Smooth muscle cell (in vitro differentiated cells): ENCODE measurements at regions not wholly inside any gene's neighbourhood (a gene's known extent, or its start where the extent isn't known, plus 50 kb on each side); places are given as distances from the start of the nearest gene placed in this dataset.

Source experiments
- DNase-seq: peaks from one replicate; lab custom pipeline; 2025; ENCODE audit not compliant: unreplicated experiment; lab: John Stamatoyannopoulos, UW
- H2AFZ ChIP-seq: fragments of 200-600 bp; sonication (generic); 2 replicates; pipeline ENCODE4 v1.6.0; 2016; ENCODE audit warnings: antibody characterized with exemption, low read depth, mild to moderate bottlenecking
- H3F3A ChIP-seq: fragments of 200-600 bp; sonication (generic); 2 replicates; pipeline ENCODE4 v1.6.0; 2017; ENCODE audit warnings: antibody characterized with exemption, low read depth
- H3K27ac ChIP-seq: fragments of 200-600 bp; sonication (generic); 2 replicates; pipeline ENCODE4 v1.5.1; 2016; ENCODE audit warnings: low read depth, mild to moderate bottlenecking
- H3K27me3 ChIP-seq: fragments of 200-600 bp; sonication (generic); 2 replicates; pipeline ENCODE4 v1.6.1; 2016; ENCODE audit warnings: low read depth, mild to moderate bottlenecking
- H3K36me3 ChIP-seq: fragments of 200-600 bp; sonication (generic); 2 replicates; pipeline ENCODE4 v1.5.1; 2016; ENCODE audit warnings: low read depth
- H3K4me1 ChIP-seq: fragments of 200-600 bp; sonication (generic); 2 replicates; pipeline ENCODE4 v1.5.1; 2016; ENCODE audit warnings: low read depth
- H3K4me2 ChIP-seq: fragments of 200-600 bp; sonication (generic); 2 replicates; pipeline ENCODE4 v1.6.0; 2016; ENCODE audit warnings: mild to moderate bottlenecking
- H3K4me3 ChIP-seq: fragments of 200-600 bp; sonication (generic); 2 replicates; pipeline ENCODE4 v1.5.1; 2016; ENCODE audit warnings: mild to moderate bottlenecking
- H3K79me2 ChIP-seq: fragments of 200-600 bp; sonication (generic); 2 replicates; pipeline ENCODE4 v1.6.0; 2016; ENCODE audit warnings: low read depth, mild to moderate bottlenecking
- H3K9ac ChIP-seq: fragments of 200-600 bp; sonication (generic); 2 replicates; pipeline ENCODE4 v1.6.0; 2016; ENCODE audit warnings: low read depth
- H3K9me3 ChIP-seq: fragments of 200-600 bp; sonication (generic); replicated peaks from 2 replicates; pipeline ENCODE4 v1.5.1; 2016; ENCODE audit warnings: low read depth
- H4K20me1 ChIP-seq: fragments of 200-600 bp; sonication (generic); 2 replicates; pipeline ENCODE4 v1.6.0; 2016; ENCODE audit warnings: low read depth
- CTCF ChIP-seq: fragments of 200-600 bp; sonication (generic); IDR thresholded peaks from 2 replicates; pipeline ENCODE4 v1.5.1; 2017; ENCODE audit warnings: borderline replicate concordance, mild to moderate bottlenecking, antibody characterized with exemption; ENCODE audit not compliant: insufficient read depth, poor library complexity, severe bottlenecking
- whole genome bisulfite sequencing: methylation state at CpG from one replicate; pipeline ENCODE4 v1.1.7; 2016; ENCODE audit warnings: low lambda C conversion rate; 5-methylcytosine and 5-hydroxymethylcytosine counted together

- no peak overlapping the region for H2AFZ ChIP-seq
- no peak for TF ChIP-seq CTCF
- no peaks in the 10 kb centered on the region for H3K79me2 ChIP-seq
- no peaks in the 10 kb centered on the region for H3K36me3 ChIP-seq
- H3K4me3 ChIP-seq = no peak overlapping the region
- no peaks in the 10 kb centered on the region for H4K20me1 ChIP-seq
- no peak for DNase-seq
- 92% methylated on average over 3 of the region's 3 CpGs for WGBS
- no peaks in the 10 kb centered on the region for H3K27me3 ChIP-seq
- no peak overlapping the region for H3K27ac ChIP-seq
- H3K9me3 ChIP-seq = no peaks in the 10 kb centered on the region
- no peak overlapping the region for H3K4me2 ChIP-seq
- no peak overlapping the region for H3K9ac ChIP-seq
- H3F3A ChIP-seq = no peaks in the 10 kb centered on the region
- H3K4me1 ChIP-seq = no peaks in the 10 kb centered on the region
Observed at GRCh38 chrX:39703307-39703706, 394.5 kb downstream of the BCOR start.

GRCh38 chrX:39704590-39704989, 393.2 kb downstream of the BCOR start:
- Histone ChIP-seq H3K9ac (no peak overlapping the region), H3K36me3 (no peaks in the 10 kb centered on the region), H4K20me1 (no peaks in the 10 kb centered on the region), H3K4me1 (no peaks in the 10 kb centered on the region), H2AFZ (no peak overlapping the region), H3K79me2 (no peaks in the 10 kb centered on the region), H3K4me3 (no peak overlapping the region), H3F3A (no peaks in the 10 kb centered on the region), H3K27ac (no peak overlapping the region), H3K9me3 (no peaks in the 10 kb centered on the region), H3K4me2 (no peak overlapping the region), H3K27me3 (no peaks in the 10 kb centered on the region)
- WGBS = 94% methylated on average over 5 of the region's 5 CpGs
- no peak for TF ChIP-seq CTCF
- DNase-seq = no peak

GRCh38 chrX:39705290-39705689, 392.5 kb downstream of the BCOR start:
- WGBS = 34% methylated on average over 2 of the region's 2 CpGs

More at GRCh38 chrX:39705290-39705689, 392.5 kb downstream of the BCOR start:
- no peaks in the 10 kb centered on the region for H3K79me2 ChIP-seq
- no peaks in the 10 kb centered on the region for H3K27me3 ChIP-seq
- H3K27ac ChIP-seq = no peak overlapping the region
- no peaks in the 10 kb centered on the region for H4K20me1 ChIP-seq
- no peak overlapping the region for H3K4me3 ChIP-seq
- TF ChIP-seq CTCF = peak; percentile 38
- no peaks in the 10 kb centered on the region for H3F3A ChIP-seq
- no peaks in the 10 kb centered on the region for H3K9me3 ChIP-seq
- no peak overlapping the region for H2AFZ ChIP-seq
- no peaks in the 10 kb centered on the region for H3K4me1 ChIP-seq
- H3K9ac ChIP-seq = no peak overlapping the region
- H3K36me3 ChIP-seq = no peaks in the 10 kb centered on the region
- no peak overlapping the region for H3K4me2 ChIP-seq
- DNase-seq = no peak
